ENCODE measurements at regions not wholly inside any gene's neighbourhood (a gene's known extent, or its start where the extent isn't known, plus 50 kb on each side); places are given as distances from the start of the nearest gene placed in this dataset.

DNA sequence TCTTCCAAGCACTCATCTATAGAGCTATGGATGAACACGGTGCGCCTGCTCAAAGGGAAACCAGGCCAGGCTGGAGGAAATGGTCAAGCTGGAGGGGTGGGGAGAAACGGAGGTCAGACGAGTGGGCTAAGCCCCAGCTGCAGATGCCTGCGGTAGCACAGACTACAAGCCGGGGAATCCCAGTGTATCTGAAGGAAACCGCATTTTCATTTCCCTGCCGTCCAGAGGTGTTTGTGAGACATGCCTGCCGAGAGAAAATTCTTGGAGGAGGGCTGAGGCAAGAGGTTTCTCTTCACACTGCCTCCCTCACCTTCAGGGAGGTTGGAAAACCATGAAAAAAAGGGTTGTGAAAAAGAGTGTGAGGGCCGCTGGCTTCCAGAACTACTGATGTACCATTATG lies 102.0 kb upstream of the FOXN3 start:
- H3K27me3 ChIP-seq (replicated peaks; ENCODE audit: insufficient read depth) = no peaks in the 10 kb centered on the region
- no peaks in the 10 kb centered on the region for H3K9me3 ChIP-seq
- no peak overlapping the region for H3K27ac ChIP-seq
- H3K36me3 ChIP-seq = no peaks in the 10 kb centered on the region
- H3K4me3 ChIP-seq = no peak overlapping the region
- H3K4me1 ChIP-seq (replicated peaks) = no peaks in the 10 kb centered on the region
- no peak for TF ChIP-seq CTCF (IDR thresholded peaks at IDR 0.05)
- TF ChIP-seq POLR2A (IDR thresholded peaks at IDR 0.05) = no peak
- TF ChIP-seq POLR2AphosphoS5 (IDR thresholded peaks at IDR 0.05) = no peak
- WGBS = 96% methylated on average over 10 of the region's 10 CpGs
- intact Hi-C loops (cut with DNase I) = no loop called here
- no peak for DNase-seq (ENCODE audit: low spot score)

- H3K4me3 ChIP-seq = no peak overlapping the region
- no peak for DNase-seq (ENCODE audit: low spot score)
- H3K27me3 ChIP-seq (replicated peaks; ENCODE audit: insufficient read depth) = no peaks in the 10 kb centered on the region
- H3K36me3 ChIP-seq = no peaks in the 10 kb centered on the region
- no peak overlapping the region for H3K27ac ChIP-seq
- no peaks in the 10 kb centered on the region for H3K9me3 ChIP-seq
- intact Hi-C loops (cut with DNase I) = no loop called here
- TF ChIP-seq CTCF (IDR thresholded peaks at IDR 0.05) (no peak), POLR2A (IDR thresholded peaks at IDR 0.05) (no peak), POLR2AphosphoS5 (IDR thresholded peaks at IDR 0.05) (no peak)
- WGBS = 82% methylated on average over 5 of the region's 5 CpGs
- H3K4me1 ChIP-seq (replicated peaks) = no peaks in the 10 kb centered on the region
These were observed 99.1 kb upstream of the FOXN3 start for GRCh38 chr14:89516173-89516572.

DNA sequence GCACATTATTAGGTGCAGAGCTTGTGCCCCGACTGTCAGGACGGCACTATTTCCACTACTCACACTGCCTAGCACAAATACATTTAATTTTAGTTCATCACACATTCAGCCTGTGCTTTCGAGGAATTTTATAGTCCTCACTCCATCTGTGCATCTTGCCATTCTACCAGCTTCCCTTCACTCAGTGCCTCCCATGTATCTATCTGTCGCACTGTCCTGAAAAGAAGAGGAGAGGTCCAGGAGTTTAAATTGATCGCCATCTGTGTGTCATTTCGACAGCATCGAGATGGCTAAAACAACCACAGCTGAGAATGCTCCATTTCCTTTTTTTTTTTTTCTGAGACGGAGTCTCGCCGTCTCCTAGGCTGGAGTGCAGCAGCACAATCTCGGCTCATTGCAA lies 97.6 kb upstream of the FOXN3 start:
- Histone ChIP-seq H3K27me3 (replicated peaks; ENCODE audit: insufficient read depth) (no peaks in the 10 kb centered on the region), H3K9me3 (no peaks in the 10 kb centered on the region), H3K4me3 (no peak overlapping the region), H3K36me3 (no peaks in the 10 kb centered on the region), H3K27ac (no peak overlapping the region), H3K4me1 (replicated peaks) (no peaks in the 10 kb centered on the region)
- 94% methylated on average over 11 of the region's 11 CpGs for WGBS
- intact Hi-C loops (cut with DNase I) = no loop called here
- no peak for DNase-seq (ENCODE audit: low spot score)
- TF ChIP-seq POLR2A (IDR thresholded peaks at IDR 0.05) = no peak
- TF ChIP-seq POLR2AphosphoS5 (IDR thresholded peaks at IDR 0.05) = no peak
- TF ChIP-seq CTCF (IDR thresholded peaks at IDR 0.05) = no peak

DNA sequence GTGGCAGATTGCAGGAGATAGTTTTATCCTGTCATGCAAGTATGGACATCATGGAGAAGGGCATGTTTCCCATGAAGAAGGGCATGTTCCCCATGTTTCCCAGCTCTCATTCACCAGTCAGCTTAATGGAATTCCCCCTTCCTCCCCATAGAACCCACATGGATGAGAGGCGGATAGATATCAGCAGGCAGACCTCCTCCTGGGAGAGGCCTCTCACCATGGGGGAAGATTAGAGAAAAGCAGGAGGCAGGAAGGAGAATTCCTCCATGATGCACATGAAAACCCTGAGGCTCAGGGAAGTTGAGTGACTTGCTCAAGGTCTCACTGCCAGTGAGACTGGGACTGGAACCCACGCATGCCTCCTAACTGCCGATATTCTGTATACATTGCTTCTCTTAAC lies 92.9 kb upstream of the FOXN3 start:
- WGBS = 98% methylated on average over 3 of the region's 3 CpGs

More for the DNA sequence above, 92.9 kb upstream of the FOXN3 start:
- no peak overlapping the region for H3K27ac ChIP-seq
- H3K27me3 ChIP-seq (replicated peaks; ENCODE audit: insufficient read depth) = no peaks in the 10 kb centered on the region
- intact Hi-C loops (cut with DNase I) = no loop called here
- H3K4me1 ChIP-seq (replicated peaks) = no peaks in the 10 kb centered on the region
- H3K4me3 ChIP-seq = no peak overlapping the region
- no peak for DNase-seq (ENCODE audit: low spot score)
- no peaks in the 10 kb centered on the region for H3K36me3 ChIP-seq
- TF ChIP-seq CTCF (IDR thresholded peaks at IDR 0.05) (no peak), POLR2AphosphoS5 (IDR thresholded peaks at IDR 0.05) (no peak), POLR2A (IDR thresholded peaks at IDR 0.05) (no peak)
- H3K9me3 ChIP-seq = no peaks in the 10 kb centered on the region
